GM21360 (cell line): ENCODE measurements at regions not wholly inside any gene's neighbourhood (a gene's known extent, or its start where the extent isn't known, plus 50 kb on each side); places are given as distances from the start of the nearest gene placed in this dataset.
"Not testable (repeated sequence)": the region's sequence is repeated elsewhere in the genome, so short reads cannot be mapped to it uniquely, and the experiment has no call there.

Experiments used
- ATAC-seq: cut with Tn5 transposase; IDR thresholded peaks from one replicate; pipeline ENCODE4 v1.9.1; 2021; ENCODE audit warnings: mild to moderate bottlenecking, moderate library complexity; ENCODE audit not compliant: unreplicated experiment

DNA sequence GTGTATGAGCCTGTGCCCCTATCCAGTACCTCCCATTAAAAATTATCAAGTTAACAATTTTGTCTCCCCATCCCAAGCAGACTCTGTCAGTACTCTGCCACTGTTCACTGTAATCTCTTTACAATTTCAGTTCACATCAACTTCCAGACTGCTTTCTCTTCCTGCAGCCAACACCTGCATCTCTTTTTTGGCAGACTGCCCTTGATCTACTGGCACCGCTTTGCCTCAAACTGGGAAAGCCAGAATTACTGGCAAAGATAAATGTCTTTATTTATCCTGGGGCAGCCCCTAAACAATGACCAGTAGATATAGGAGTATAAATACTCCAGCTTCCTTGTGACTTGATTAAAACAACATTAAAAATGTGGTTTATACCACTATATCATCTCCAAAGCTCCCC is 494.1 kb downstream of the ZNF385D start:
- no peak for ATAC-seq

DNA sequence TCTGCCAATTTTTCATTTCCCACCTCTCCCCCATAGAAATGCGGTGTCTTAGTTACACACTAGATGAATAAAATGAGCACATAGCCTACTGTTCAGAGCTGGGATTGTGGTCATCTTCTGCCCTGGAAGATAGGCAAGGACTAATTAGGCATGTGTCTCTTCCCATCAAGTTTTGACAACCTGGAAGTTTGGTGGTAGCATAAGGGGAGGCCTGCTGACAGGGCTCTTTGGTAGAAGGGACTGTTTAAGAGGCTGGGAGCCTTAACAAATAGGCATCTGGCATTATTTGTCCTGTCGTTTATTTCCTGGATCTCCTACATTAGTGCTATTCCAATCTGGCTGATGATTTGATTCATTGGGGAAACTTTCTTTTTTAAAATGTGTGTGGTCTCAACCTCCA is 512.3 kb downstream of the ZNF385D start:
- no peak for ATAC-seq

DNA sequence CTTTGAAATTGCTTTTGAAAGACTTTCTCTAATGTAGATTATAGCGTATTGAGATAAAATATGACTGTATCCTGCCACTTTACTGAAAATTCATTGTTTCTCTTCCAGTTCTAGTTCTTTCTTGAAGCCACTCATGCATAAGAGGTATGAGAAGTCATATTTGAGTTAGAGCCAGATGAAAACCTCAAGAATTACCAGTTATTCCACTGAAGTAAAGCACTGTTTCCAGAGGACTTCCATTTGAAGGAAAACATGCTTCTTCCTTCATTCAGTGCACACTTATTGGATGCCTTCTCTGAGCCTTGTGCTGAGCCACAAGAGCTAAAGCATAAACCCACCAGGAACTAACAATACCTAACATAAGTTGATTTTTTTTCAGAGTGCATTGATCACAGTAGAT is 513.4 kb downstream of the ZNF385D start:
- no peak for ATAC-seq

DNA sequence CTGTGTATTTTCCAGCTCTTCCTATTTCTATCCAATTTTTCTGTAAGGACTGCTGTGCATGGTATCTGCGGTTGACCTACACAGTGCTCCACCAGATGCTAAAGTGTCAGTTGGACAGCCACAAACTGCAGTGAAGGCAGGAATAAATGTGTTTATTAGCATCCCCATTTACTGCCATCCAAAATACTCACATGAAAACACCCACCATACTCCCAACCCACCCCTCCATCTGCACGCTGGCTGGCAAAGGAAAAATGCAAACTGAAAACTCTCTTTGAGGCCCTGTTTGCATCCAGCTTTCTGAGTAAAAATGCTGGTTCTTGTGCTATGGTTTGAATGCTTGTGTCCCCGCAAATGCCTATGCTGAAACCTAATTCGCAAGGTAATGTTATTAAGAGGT is 515.5 kb downstream of the ZNF385D start:
- ATAC-seq, result no peak

DNA sequence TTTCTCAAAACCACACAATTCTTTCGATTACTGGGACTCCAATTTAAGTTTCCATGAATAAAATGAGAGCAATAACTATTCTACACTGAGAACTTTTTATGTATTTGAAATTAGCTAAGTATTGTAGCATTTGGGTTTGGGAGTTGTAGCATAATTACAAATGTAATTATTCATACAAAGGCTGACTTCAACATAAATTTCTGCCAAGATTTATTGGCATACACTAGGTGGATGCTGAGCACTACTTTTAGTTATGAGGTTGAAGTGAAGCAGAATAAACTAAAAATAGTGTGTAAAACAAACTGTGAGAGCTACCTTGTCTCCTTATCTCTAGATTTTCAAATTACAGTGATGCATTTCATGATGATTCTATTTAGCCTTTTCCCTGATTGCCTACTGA is 516.1 kb downstream of the ZNF385D start:
- no peak for ATAC-seq

DNA sequence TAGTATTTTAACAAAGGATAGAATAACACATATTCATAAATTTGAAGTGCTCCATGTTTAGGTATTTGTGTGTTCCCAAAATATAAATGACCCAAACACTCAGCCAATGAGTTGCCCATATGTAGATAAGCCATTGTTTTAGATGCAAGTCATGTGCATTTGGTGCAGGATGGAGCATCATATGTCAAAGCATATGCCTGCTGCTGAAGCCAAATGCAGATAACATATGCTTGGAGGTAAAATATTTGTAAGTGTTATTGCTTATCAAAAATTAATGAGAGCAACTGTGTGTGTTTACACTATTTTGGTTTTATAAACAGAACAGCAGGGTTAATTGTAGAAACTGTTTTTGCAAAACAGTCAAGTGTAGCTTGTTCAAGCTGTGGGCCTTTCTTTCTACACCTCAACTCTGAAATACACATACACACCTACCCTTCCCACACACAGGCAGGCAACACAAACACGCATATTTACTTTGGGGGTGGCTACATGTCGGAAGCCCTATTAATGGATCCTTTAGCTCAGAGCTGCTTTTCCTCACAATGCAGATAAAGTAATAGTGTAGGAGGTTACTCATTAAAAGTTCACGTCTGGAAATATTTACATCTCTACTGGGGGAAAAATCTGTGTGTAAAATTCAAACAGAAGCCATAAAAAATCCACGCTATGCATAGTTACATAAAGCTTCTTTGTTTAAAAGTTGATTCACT is 521.4 kb downstream of the ZNF385D start:
- ATAC-seq, result no peak

DNA sequence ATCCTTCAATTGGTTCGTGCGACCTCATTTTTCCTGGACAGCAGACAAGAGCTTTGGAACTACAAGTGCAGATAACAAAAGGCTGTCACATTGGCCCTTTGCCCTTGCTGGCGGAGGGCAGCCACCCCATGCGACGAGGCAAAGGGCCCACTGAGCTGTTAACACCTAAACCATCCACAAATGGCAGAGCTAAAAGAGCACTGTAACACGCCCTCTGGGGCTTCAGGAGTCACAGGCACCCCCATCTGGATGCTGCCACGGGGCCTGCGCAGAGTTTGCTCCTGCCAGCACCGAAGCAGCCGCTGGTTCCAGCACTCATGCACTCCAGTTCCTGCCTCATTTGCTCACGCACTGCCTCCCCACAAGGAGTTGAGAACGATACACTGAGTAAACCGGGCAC is 524.9 kb downstream of the ZNF385D start:
- no peak for ATAC-seq

DNA sequence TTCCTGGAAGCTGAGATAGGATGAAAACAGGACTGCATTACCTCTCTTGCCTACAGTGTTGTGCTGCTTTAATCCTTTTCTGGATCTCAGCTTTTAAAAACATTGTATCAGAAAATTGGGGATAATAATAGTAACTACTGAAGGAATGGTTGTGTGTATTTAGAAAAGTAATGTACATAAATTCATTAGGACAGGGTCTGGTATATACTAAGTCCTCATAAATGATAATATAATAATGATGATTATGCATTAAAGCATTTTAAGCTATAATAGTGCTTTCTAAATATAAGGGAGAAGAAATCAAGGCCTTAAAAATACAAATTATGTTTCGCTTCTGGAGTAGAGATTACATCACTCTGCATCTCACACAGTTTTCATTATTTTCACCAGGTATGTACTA is 530.1 kb downstream of the ZNF385D start:
- no peak for ATAC-seq

DNA sequence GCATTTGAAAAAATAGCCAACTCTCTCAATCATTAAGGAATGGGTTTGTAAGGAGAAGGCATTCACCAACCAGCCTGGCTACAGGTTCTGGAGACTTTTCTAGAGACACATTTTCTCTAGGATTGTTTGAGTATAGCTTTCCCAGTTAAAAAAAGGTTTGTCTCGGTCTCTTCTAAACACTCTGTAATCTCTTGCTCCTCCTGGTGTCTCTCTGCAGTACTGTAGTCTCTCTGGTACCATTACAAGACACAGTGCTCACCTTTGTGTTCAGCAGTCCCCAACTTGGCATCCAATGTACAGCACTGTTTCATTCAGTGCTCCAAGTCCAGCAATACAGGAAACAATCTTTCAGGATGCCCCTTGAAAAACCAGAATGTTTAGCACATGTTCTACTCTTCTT is 534.4 kb downstream of the ZNF385D start:
- no peak for ATAC-seq

DNA sequence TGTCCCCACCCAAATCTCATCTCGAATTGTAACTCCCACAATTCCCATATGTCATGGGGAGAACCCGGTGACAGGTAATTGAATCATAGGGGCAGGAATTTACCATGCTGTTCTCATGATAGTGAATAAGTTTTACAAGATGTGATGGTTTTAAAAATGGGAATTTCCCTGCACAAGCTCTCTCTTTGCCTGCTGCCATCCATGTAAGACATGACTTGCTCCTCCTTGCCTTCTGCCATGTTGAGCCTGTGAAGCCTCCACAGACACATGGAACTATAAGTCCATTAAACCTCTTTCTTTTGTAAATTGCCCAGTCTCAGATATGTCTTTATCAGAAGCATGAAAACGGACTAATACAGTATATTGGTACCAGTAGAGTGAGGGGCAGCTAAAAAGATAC is 546.9 kb downstream of the ZNF385D start:
- ATAC-seq, result not testable (repeated sequence)

DNA sequence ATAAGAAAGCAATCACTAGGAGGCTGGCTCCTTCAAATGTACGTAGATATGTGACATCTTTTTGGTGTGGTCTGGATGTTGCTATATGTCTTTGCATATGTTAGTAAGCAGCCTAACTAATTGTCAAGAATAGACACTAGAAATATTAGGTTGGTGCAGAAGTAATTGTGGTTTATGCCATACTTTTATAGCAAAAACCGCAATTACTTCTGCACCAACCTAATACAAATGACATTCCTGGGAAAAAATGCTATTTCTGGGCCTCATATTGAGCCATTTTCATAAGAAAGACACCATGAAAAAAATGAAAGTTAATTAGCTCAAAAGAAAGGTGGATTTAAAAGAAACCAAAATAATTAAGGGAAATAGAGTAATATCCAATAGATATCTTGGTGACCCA is 555.8 kb downstream of the ZNF385D start:
- ATAC-seq, result no peak

DNA sequence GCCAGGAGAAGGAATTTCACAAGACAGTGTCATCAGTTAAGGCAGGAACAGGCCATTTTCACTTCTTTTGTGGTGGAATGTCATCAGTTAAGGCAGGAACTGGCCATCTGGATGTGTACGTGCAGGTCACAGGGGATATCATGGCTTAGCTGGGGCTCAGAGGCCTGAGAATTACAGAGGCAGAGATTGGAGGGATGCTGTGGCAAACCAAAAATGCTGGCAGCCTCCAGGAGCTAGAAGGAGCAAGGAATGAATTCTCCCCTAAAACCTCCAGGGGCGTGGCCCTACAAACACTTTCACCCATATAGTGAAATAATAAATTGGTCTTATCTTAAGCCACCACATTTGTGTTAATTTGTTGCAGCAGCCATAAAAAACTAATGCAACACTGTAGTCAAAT is 557.0 kb downstream of the ZNF385D start:
- not testable (repeated sequence) for ATAC-seq

DNA sequence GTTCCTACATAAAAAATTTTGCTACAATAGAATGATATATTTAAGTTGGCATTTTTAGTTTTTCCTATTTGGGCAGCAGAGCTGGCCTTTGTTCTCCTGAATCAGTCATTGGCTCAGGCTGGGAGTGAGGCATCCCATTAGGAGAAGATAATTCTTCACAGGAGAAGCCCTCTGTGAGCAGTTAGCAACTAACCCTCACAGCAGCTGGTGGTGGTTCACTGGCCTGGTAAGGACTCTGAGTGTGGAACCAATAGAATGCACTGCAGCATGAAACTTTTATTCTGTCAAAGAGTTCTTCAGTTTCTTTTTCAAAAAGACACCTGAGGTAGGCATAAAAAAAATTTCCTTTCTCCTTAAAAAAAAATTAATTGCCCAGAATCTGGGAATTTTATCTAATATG is 562.6 kb downstream of the ZNF385D start:
- ATAC-seq, result no peak

DNA sequence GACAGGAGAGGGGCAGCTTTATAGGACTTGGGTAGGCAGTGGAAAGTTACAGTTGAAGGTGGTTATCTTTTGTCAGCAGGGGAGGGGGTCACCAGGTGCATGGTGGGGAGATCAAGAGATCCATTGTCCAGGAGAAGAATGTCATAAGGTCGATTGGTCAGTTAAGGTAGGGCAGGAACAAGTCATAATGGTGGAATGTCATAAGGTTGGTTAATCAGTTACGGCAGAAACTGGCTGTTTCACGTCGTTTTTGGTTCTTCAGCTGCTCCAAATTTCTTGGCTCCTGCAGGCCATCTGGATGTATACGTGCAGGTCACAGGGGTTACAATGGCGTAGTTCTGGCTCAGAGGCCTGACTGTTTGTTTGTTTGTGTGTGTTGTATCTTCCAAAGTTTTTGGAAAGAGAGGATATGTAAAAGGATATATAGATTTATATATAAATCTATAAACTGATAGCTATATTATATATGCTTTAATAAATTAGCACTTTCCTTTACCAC is 565.1 kb downstream of the ZNF385D start:
- ATAC-seq, result no peak

DNA sequence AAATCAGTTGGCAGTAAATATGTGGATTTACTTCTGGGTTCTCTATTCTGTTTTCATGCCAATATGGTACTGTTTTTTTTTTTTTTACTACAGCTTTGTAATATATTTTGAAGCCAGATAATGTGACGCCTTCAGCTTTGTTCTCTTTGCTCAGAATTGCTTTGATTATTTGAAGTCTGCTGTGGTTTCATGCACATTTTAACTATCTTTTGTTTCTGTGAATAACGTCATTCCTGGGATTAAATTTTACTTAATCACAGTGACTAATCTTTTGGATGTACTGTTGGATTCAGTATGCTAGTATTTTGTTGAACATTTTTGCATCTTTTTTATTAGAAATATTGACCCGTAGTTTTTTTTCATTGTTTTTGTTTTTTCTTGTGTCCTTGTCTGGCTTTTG is 576.5 kb downstream of the ZNF385D start:
- ATAC-seq, result no peak

DNA sequence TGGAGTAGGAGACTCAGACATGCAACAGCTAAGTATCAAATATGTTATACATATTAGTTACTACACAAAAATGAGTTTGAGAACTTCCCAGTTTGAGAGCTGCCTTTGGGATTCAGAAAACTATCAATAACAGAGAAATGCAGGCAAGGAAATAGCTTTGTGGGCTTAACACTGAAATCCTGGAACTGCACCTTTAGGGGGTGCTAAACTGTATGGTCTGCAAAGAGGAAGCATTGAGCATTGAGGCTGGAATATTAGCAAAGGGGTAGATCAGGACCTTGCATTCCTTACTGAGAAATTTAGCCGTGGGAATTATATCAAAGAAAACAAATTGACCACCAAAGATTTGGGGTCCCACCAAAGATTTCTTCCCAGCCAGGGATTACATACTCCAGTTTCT is 580.0 kb downstream of the ZNF385D start:
- ATAC-seq, result no peak

DNA sequence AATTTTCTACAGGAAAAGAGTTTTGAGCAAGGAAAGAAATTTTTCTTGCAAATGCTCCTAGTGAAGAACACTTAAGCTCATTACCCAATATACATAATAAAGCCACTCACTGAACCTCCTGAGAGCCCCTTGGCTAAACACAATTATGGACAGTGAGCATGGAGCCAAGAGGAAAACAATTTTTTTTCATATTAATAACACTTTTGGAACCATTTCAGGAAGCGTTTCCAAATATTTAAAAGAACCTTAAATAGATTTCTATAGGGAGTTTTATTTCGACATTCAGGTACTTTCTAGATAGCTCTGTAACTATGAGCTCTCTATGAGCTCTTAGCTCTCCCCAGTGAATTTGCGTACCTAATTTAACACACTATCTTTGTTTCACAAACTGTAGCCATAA is 581.1 kb downstream of the ZNF385D start:
- ATAC-seq, result no peak

DNA sequence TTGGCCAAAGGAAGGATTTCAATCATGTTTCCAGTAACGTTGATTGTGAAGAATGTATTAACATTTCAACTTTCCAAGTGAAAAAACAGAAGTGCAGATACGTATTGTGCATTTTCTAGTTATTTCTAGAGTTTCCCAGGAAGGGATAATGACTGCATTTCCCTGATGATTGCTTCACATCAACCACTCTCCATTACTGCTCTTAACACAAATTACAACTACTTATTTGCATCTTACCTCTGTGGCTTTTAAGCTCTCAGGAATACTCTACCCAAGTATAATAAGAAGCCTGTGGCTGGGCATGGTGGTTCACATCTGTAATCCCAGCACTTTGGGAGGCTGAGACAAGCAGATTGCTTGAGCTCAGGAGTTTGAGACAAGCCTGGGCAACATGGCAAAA is 582.5 kb downstream of the ZNF385D start:
- no peak for ATAC-seq

DNA sequence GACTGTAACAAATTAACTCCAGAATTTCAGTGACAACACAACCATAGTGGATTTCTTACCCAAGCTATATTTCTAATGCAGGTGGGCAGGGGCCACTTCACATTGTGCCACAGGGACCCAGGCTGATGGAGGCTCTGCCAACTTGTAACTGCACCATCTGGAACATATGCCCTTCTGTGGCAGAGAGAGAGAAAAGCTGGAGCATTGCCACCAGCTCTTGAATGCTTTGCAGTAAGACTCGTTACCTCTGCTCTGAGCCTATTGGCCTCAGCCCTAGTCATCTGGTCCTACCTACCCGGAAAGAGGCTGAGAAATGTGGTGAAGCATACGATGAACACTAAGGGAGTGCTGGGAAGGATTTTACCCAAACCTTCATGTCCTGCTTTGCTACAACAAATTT is 587.1 kb downstream of the ZNF385D start:
- ATAC-seq, result no peak

DNA sequence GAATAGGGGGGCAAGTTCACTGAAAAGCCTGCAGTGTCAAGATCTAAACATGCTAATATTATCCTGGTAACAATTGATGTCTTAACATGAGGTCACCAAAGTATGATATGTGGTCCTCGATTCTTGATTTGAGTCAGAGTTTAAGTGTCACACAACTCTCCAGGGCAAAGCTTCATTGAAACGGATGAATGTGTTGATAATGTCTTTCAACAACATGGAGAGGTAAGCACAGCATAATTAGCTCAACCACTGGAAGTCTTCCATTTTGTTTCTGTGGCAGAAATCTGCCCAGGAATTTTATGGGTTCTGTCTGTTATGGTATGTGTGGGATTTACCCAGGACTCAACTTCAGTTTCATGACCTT is 591.5 kb downstream of the ZNF385D start:
- ATAC-seq, result no peak

DNA sequence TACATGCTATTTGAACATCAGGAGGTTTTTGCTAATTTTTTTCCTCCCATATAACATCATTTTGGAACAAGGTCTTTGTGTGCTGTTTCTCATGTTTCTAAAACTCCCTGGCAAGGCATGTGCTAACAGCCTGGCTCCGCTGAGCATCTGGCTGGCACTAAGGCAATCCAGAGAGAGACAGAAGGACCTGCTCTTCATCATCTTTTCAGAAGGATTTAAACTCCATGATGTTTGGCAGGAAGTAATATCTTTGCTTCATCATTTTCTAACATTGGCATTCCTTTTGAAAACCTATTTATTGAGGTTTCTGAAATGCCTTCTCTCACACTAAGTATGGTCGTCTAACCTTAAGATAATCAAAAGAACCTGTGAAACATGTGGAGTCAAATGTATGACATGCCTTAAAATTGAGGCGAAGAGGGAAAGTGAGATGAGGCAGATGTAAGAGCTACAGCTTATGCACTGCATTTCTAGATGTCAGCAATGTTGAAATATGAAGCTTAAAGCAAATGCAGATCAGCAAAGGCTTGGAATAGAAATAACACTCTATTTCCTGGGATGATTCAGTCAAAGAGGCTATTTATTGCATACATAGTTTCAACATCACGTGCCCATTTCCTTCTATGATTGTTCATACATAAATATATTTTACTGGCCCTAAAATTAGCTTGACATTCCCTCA is 592.0 kb downstream of the ZNF385D start:
- ATAC-seq, result no peak

DNA sequence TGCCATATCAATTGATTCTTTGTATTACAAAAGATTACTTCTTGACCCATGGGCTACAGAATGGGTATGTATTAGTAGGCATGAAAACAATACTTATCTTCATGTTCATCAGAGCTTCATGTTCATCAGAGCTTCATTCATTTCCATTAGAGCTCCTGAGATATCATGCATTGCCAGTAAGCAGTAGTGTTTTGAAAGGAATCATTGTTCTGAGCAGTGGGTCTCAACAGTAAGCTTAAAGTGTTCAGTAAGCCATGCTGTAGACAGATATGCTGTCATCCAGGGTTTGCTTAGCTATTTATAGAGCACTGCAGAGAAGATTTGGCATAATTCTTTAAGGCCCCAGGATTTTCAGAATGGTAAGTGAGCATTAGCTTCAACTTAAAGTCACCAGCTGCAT is 596.1 kb downstream of the ZNF385D start:
- no peak for ATAC-seq

DNA sequence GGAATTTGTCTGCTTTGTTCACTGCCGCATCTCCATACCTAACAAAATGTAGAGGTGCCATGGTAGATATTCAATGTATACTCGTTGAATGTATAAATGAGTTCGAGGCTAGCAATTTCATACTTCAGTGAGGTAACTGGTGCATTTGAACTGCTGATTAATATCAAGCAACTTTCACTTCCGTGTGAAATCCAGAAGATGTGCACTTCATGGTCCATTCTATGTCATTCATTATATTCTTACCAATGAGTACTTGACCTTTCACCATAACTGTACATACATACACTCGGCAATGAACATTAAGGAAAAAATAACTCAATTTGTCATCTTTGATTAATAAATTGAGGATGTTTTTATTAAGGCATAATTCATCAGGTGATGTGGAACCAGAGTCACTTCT is 598.5 kb downstream of the ZNF385D start:
- no peak for ATAC-seq
